HepG2 (cell line): ENCODE measurements at regions not wholly inside any gene's neighbourhood (a gene's known extent, or its start where the extent isn't known, plus 50 kb on each side); places are given as distances from the start of the nearest gene placed in this dataset.
A peak's percentile ranks its signal among the peaks of the same experiment; 100 is the strongest.

Experiments used
- BCL3 ChIP-seq: sonication (generic); formaldehyde crosslinking; IDR thresholded peaks from 2 replicates; pipeline ENCODE4 v1.5.1; 2020; ENCODE audit warnings: mild to moderate bottlenecking, missing genetic modification reagents, moderate library complexity
- FOXO1 ChIP-seq: sonication (generic); formaldehyde crosslinking; IDR thresholded peaks from 2 replicates; pipeline ENCODE4 v1.4.0; 2020; ENCODE audit warnings: missing genetic modification reagents
- GLMP ChIP-seq: sonication (generic); formaldehyde crosslinking; IDR thresholded peaks from 2 replicates; pipeline ENCODE4 v1.9.0; 2021; ENCODE audit warnings: missing genetic modification reagents, mild to moderate bottlenecking, borderline replicate concordance
- HDAC2 ChIP-seq: sonication (generic); formaldehyde crosslinking; IDR thresholded peaks from 2 replicates; pipeline ENCODE4 v1.4.0; 2020; ENCODE audit warnings: missing genetic modification reagents
- HNRNPL ChIP-seq: fragments of 200-400 bp; formaldehyde crosslinking; IDR thresholded peaks from 2 replicates; pipeline ENCODE4 v1.6.1; 2017; ENCODE audit warnings: mild to moderate bottlenecking, low read depth, low read length
- MEIS1 ChIP-seq: sonication (generic); formaldehyde crosslinking; IDR thresholded peaks from 2 replicates; pipeline ENCODE4 v1.9.0; 2021; ENCODE audit warnings: mild to moderate bottlenecking, missing genetic modification reagents, moderate library complexity, borderline replicate concordance
- TAF1 ChIP-seq: sonication (generic); formaldehyde crosslinking; IDR thresholded peaks from 2 replicates; pipeline ENCODE4 v1.4.0; 2020; ENCODE audit warnings: missing genetic modification reagents
- ZNF256 ChIP-seq: sonication (generic); formaldehyde crosslinking; conservative IDR thresholded peaks from 2 replicates; pipeline ENCODE4 v1.4.0; 2020; ENCODE audit warnings: missing genetic modification reagents
- ZNF367 ChIP-seq: sonication (generic); formaldehyde crosslinking; IDR thresholded peaks from 2 replicates; pipeline ENCODE4 v1.4.0; 2020; ENCODE audit warnings: missing genetic modification reagents, borderline replicate concordance
- ZNF414 ChIP-seq: sonication (generic); formaldehyde crosslinking; IDR thresholded peaks from 2 replicates; pipeline ENCODE4 v1.5.0; 2020; ENCODE audit warnings: missing genetic modification reagents
- ZNF503 ChIP-seq: sonication (generic); formaldehyde crosslinking; IDR thresholded peaks from 2 replicates; pipeline ENCODE4 v1.4.0; 2020; ENCODE audit warnings: missing genetic modification reagents
- ZNF564 ChIP-seq: sonication (generic); formaldehyde crosslinking; IDR thresholded peaks from 2 replicates; pipeline ENCODE4 v1.8.1; 2023; ENCODE audit warnings: mild to moderate bottlenecking, missing genetic modification reagents
- ZNF737 ChIP-seq: sonication (generic); formaldehyde crosslinking; IDR thresholded peaks from 2 replicates; pipeline ENCODE4 v1.5.0; 2020; ENCODE audit warnings: missing genetic modification reagents, mild to moderate bottlenecking, borderline replicate concordance
- TF ChIP-seq, protein P1 (sequence below), 2 experiments: sonication (generic) in 1 of 2; formaldehyde crosslinking in 1 of 2; IDR thresholded peaks; 2 replicates each; pipeline versions ENCODE4 v1.6.1 to v1.9.0; 2014 to 2022; ENCODE audit warnings: antibody characterized with exemption in 1 of 2, borderline replicate concordance in 1 of 2, inconsistent platforms in 1 of 2, low read depth in 1 of 2, missing genetic modification reagents in 1 of 2

DNA sequence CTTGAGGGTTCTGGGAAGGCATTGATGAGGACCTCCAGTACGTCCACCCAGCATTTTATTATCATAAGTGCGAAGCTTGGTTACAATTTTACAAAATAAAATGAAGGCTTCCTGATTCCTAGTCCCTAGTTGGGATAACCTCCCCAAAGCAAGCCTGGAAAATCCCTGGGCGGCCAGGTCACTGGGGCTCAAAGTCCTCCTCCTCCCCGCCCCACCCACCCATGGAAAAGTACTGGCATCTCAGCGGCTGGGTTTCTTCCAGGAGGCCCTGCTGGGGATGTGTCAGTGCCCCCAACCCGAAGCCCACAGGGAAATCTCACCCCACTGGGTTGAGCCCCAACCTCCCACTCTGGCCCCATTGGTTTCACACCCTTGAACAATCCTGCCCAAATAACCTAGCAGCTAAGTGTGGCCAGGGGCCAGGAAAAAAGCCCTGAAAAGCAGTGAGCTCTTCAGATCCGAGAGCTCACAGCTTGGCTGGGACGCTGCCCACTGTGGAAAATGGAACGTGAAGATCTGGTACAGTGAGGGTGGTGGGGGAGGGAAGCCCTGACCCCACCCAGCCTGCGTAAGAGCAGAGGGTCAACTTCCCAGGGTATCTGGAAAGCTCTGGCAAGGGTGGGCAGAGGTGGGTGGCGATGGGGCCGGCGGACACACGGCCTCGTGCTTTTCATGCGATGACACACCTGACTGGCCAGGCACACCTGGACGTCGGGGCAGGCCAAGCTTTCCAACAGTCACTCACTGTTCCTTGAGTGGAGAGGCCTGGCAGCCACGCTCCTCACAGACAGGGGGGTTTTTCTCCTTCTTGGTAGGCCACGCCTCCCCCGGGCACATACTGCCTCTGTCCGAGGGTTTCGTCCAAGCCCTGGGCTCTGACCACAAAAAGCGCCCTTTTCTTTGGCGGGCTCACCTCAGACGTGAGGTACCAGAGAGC, 324.5 kb downstream of the SOX9 start (continued):
- TF ChIP-seq, protein P1, sequence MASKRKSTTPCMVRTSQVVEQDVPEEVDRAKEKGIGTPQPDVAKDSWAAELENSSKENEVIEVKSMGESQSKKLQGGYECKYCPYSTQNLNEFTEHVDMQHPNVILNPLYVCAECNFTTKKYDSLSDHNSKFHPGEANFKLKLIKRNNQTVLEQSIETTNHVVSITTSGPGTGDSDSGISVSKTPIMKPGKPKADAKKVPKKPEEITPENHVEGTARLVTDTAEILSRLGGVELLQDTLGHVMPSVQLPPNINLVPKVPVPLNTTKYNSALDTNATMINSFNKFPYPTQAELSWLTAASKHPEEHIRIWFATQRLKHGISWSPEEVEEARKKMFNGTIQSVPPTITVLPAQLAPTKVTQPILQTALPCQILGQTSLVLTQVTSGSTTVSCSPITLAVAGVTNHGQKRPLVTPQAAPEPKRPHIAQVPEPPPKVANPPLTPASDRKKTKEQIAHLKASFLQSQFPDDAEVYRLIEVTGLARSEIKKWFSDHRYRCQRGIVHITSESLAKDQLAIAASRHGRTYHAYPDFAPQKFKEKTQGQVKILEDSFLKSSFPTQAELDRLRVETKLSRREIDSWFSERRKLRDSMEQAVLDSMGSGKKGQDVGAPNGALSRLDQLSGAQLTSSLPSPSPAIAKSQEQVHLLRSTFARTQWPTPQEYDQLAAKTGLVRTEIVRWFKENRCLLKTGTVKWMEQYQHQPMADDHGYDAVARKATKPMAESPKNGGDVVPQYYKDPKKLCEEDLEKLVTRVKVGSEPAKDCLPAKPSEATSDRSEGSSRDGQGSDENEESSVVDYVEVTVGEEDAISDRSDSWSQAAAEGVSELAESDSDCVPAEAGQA (IDR thresholded peaks at IDR 0.05; ENCODE audit: low read depth), result peak; percentile 18; the same call in 1 of the 2 replicates
- TF ChIP-seq, protein P1 (CRISPR knock-in tag; IDR thresholded peaks at IDR 0.05; ENCODE audit: borderline replicate concordance), result no peak
- peak; percentile 33; the same call in 1 of the 2 replicates for TF ChIP-seq ZNF414 (CRISPR knock-in tag)
- TF ChIP-seq ZNF256 (CRISPR knock-in tag), result no peak
- 0 out of 2 replicates have a peak, but pooled peaks have one; percentile 63 for TF ChIP-seq BCL3 (CRISPR knock-in tag)
- peak; percentile 84 for TF ChIP-seq HNRNPL
- TF ChIP-seq GLMP (CRISPR knock-in tag), result no peak
- no peak for TF ChIP-seq TAF1 (CRISPR knock-in tag)
- no peak; the same call in none of the 2 replicates for TF ChIP-seq MEIS1 (CRISPR knock-in tag)
- TF ChIP-seq FOXO1 (CRISPR knock-in tag), result no peak
- TF ChIP-seq ZNF503 (CRISPR knock-in tag), result 0 out of 2 replicates have a peak, but pooled peaks have one; percentile 31
- no peak for TF ChIP-seq ZNF367 (CRISPR knock-in tag)
- TF ChIP-seq HDAC2, result 0 out of 2 replicates have a peak, but pooled peaks have one; percentile 23
- TF ChIP-seq ZNF564 (CRISPR knock-in tag), result 0 out of 2 replicates have a peak, but pooled peaks have one; percentile 16
- 0 out of 2 replicates have a peak, but pooled peaks have one; percentile 71 for TF ChIP-seq ZNF737 (CRISPR knock-in tag)
